CD4-positive, alpha-beta memory T cell (primary cell): ENCODE measurements at regions not wholly inside any gene's neighbourhood (a gene's known extent, or its start where the extent isn't known, plus 50 kb on each side); places are given as distances from the start of the nearest gene placed in this dataset.

Experiments
- CTCF ChIA-PET: fragments of 350-600 bp; sonication (Branson Sonifier 250); formaldehyde crosslinking; loops from one replicate; lab custom pipeline; 2021; ENCODE audit warnings: inconsistent platforms; ENCODE audit not compliant: partially characterized antibody; lab: Charles Lee
- POLR2A ChIA-PET: fragments of 350-600 bp; sonication (Branson Sonifier 250); formaldehyde crosslinking; loops from one replicate; lab custom pipeline; 2021; ENCODE audit not compliant: partially characterized antibody; lab: Charles Lee
- DNase-seq, 5 donors: peaks; one replicate each; pipeline versions ENCODE4 v3.0.0 to v3.0.0-alpha.2; 2020 to 2022; ENCODE audit warnings: mixed read lengths in 1 of 5
- H3K27ac ChIP-seq: one replicate; pipeline ENCODE4 v1.7.0; 2013; ENCODE audit warnings: low read depth, low read length
- H3K27me3 ChIP-seq: 2 replicates; pipeline ENCODE4 v1.7.0; 2013; ENCODE audit warnings: mild to moderate bottlenecking, low read length, moderate library complexity; ENCODE audit not compliant: insufficient read depth
- H3K36me3 ChIP-seq: 2 replicates; pipeline ENCODE4 v1.7.0; 2013; ENCODE audit warnings: mild to moderate bottlenecking, low read length, moderate library complexity; ENCODE audit not compliant: insufficient read depth
- H3K4me1 ChIP-seq: 2 replicates; pipeline ENCODE4 v1.7.0; 2013; ENCODE audit warnings: mild to moderate bottlenecking, low read length, moderate library complexity; ENCODE audit not compliant: insufficient read depth
- H3K4me3 ChIP-seq, 2 donors: one replicate each; pipeline ENCODE4 v1.7.0; 2013; ENCODE audit warnings: low read length in 2 of 2, mild to moderate bottlenecking in 1 of 2
- H3K9me3 ChIP-seq, 2 donors: one replicate each; pipeline ENCODE4 v1.7.0; 2013; ENCODE audit warnings: low read length in 2 of 2, control low read depth in 1 of 2; ENCODE audit not compliant: control insufficient read depth in 1 of 2
- H3K27ac Mint-ChIP-seq, 7 donors: one replicate each; pipeline ENCODE4 v1.8.0; 2020 to 2021; ENCODE audit warnings: mixed read lengths in 7 of 7, mild to moderate bottlenecking in 6 of 7, inconsistent platforms in 3 of 7, moderate library complexity in 3 of 7
- H3K27me3 Mint-ChIP-seq, 2 donors: one replicate each; pipeline ENCODE4 v1.8.0; 2020 to 2021; ENCODE audit warnings: mixed read lengths in 2 of 2
- H3K36me3 Mint-ChIP-seq, 2 donors: one replicate each; pipeline ENCODE4 v1.8.0; 2020 to 2021; ENCODE audit warnings: mixed read lengths in 2 of 2, inconsistent platforms in 1 of 2, mild to moderate bottlenecking in 1 of 2
- H3K4me1 Mint-ChIP-seq, 4 donors: one replicate each; pipeline ENCODE4 v1.8.0; 2020 to 2021; ENCODE audit warnings: mixed read lengths in 4 of 4, mild to moderate bottlenecking in 1 of 4
- H3K4me3 Mint-ChIP-seq, 8 donors: one replicate each; pipeline ENCODE4 v1.8.0; 2020 to 2021; ENCODE audit warnings: mixed read lengths in 8 of 8, mild to moderate bottlenecking in 7 of 8, moderate library complexity in 6 of 8, inconsistent platforms in 3 of 8
- H3K9me3 Mint-ChIP-seq, 8 donors: one replicate each; pipeline ENCODE4 v1.8.0; 2020 to 2021; ENCODE audit warnings: mixed read lengths in 8 of 8, mild to moderate bottlenecking in 5 of 8, inconsistent platforms in 3 of 8, moderate library complexity in 1 of 8
- intact Hi-C: fragments of 100-400 bp; cut with micrococcal nuclease; formaldehyde crosslinking; loops from one replicate; pipeline ENCODE4 v1.15.1; 2023

DNA sequence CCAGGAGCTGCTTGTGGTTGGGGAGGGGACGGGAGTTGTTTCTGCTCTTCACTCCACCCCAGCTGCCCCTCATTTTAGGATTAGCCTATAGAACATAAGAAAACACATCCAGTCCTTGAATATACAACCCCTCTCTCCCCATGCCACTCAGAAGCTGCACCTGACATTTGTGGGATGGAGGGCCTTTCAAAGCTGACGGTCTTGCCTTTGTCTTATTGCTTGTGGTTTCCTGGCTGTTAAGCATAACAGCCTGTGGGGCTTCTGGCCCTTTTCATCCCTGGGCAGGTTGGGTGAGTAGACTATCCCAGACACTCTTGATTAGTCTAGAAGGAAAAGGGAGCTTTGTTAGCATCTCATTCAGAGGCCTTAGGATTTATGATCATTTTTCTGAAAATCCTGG, 407.6 kb upstream of the BOD1L1 start:
- Mint-ChIP-seq H3K27me3 (no peaks in the 10 kb centered on the region), H3K4me3 (no peak overlapping the region)
- intact Hi-C loops = no loop called here

DNA sequence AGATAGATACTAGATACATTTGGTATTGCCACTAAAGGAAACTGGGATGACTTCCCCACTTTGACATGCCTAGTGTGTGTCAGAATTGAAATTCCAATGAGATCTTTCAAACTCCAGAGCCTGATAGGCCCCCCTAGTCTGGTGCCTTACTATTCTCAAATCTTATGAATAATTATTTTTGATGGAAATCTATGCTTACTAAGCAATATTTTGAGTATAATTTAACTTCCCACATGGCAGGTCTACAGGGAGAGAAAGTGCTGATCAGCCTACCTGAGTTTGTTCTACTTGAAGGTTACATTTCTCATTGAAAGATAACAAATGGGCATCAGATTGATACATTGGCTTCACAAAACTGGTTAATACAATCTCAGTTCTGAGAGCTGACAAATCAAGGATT, 415.7 kb upstream of the BOD1L1 start:
- Mint-ChIP-seq H3K27me3 (no peaks in the 10 kb centered on the region), H3K36me3 (no peaks in the 10 kb centered on the region), H3K9me3 (peaks cover 0 to 2% (median 0%) of the 10 kb centered on the region in 8 donors), H3K4me3 (no peak overlapping the region), H3K27ac (no peak overlapping the region), H3K4me1 (no peaks in the 10 kb centered on the region)
- H3K36me3 ChIP-seq = no peaks in the 10 kb centered on the region
- no peaks in the 10 kb centered on the region for H3K27me3 ChIP-seq
- no peak for DNase-seq
- no peaks in the 10 kb centered on the region for H3K4me1 ChIP-seq
- no peak overlapping the region for H3K4me3 ChIP-seq
- ChIA-PET POLR2A (no interaction called here), CTCF (no interaction called here)
- H3K27ac ChIP-seq = no peak overlapping the region
- intact Hi-C loops = no loop called here
- H3K9me3 ChIP-seq = no peaks in the 10 kb centered on the region

More for the DNA sequence above, 407.6 kb upstream of the BOD1L1 start:
- ChIA-PET POLR2A (no interaction called here), CTCF (no interaction called here)
- H3K27ac Mint-ChIP-seq = no peak overlapping the region
- Histone ChIP-seq H3K4me3 (no peak overlapping the region), H3K4me1 (no peaks in the 10 kb centered on the region), H3K27me3 (no peaks in the 10 kb centered on the region), H3K27ac (no peak overlapping the region), H3K9me3 (no peaks in the 10 kb centered on the region), H3K36me3 (no peaks in the 10 kb centered on the region)
- H3K4me1 Mint-ChIP-seq = no peaks in the 10 kb centered on the region
- DNase-seq = no peak
- peaks cover 0 to 5% (median 0%) of the 10 kb centered on the region in 8 donors for H3K9me3 Mint-ChIP-seq
- H3K36me3 Mint-ChIP-seq = no peaks in the 10 kb centered on the region

DNA sequence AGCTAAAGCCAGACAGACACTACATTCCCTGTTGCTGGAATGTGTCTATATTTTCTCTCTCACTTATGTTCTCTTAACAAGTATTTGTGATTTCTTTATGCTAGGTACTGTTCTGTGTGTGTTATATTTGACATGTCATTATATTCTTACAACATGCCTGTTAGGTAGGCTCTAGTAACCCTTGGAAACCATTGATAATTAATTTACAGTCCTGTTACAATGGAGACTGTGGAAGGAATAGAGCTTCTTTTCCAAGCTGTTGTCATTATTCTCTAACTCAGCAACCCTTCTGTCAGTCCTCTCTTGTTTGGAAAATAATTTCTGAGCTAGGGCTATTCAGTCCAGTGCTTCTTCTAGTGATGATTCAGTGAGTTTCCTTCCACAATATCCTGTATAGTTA, 419.1 kb upstream of the BOD1L1 start:
- no peaks in the 10 kb centered on the region for H3K27me3 ChIP-seq
- Mint-ChIP-seq H3K4me1 (no peaks in the 10 kb centered on the region), H3K27ac (no peak overlapping the region), H3K27me3 (no peaks in the 10 kb centered on the region), H3K4me3 (no peak overlapping the region), H3K9me3 (peaks cover 0 to 2% (median 0%) of the 10 kb centered on the region in 8 donors), H3K36me3 (no peaks in the 10 kb centered on the region)
- ChIA-PET POLR2A (no interaction called here), CTCF (no interaction called here)
- no peak for DNase-seq
- H3K27ac ChIP-seq = no peak overlapping the region
- intact Hi-C loops = no loop called here
- no peaks in the 10 kb centered on the region for H3K4me1 ChIP-seq
- H3K36me3 ChIP-seq = no peaks in the 10 kb centered on the region
- H3K4me3 ChIP-seq = no peak overlapping the region
- H3K9me3 ChIP-seq = no peaks in the 10 kb centered on the region

DNA sequence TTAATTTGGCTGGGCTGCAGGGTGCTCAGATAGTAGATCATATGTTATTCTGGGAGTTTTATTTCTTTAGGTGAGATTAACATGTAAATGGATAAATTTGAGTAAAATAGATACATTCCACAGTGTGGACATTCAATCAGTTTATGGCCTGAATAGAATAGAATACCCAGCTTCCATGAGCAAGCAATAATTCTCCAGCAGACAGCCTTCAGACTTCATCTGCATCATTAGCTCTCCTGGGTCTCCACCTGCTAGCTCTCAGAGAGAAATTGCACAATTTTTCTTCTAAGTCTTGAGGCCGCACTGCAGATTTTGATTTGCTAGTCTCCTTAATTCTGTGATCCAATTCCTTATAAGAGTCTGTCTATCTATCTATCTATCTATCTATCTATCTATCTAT, 420.3 kb upstream of the BOD1L1 start:
- CTCF ChIA-PET = no interaction called here
- no peaks in the 10 kb centered on the region for H3K4me1 ChIP-seq
- peaks cover 0 to 4% (median 0%) of the 10 kb centered on the region in 8 donors for H3K9me3 Mint-ChIP-seq
- DNase-seq = no peak
- intact Hi-C loops = no loop called here
- H3K4me3 ChIP-seq = no peak overlapping the region
- no peaks in the 10 kb centered on the region for H3K36me3 Mint-ChIP-seq
- H3K27ac ChIP-seq = no peak overlapping the region
- H3K9me3 ChIP-seq = no peaks in the 10 kb centered on the region
- H3K27me3 Mint-ChIP-seq = no peaks in the 10 kb centered on the region
- no peak overlapping the region for H3K4me3 Mint-ChIP-seq
- H3K27me3 ChIP-seq = no peaks in the 10 kb centered on the region
- H3K36me3 ChIP-seq = no peaks in the 10 kb centered on the region
- POLR2A ChIA-PET = no interaction called here
- H3K4me1 Mint-ChIP-seq = no peaks in the 10 kb centered on the region
- H3K27ac Mint-ChIP-seq = no peak overlapping the region

DNA sequence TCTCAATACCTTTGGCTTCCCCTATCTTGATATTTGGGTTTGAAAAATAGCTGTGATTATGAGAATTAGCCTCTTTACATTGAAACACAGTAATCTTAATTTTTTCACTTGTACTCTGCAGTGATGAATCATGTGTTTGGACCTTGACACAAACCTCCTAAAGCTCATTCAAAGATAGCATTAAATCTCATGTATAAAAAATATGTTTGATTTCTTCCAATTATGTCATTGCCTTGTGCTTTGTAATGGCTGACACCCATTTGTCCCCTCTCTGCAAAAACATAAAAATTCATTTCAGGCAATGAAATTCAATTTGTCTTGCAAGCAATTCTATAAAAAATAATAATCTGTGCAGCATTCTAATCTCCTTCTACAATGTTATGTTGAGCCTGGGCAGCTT, 422.4 kb upstream of the BOD1L1 start:
- Mint-ChIP-seq H3K36me3 (no peaks in the 10 kb centered on the region), H3K27ac (no peak overlapping the region), H3K4me3 (no peak overlapping the region), H3K4me1 (no peaks in the 10 kb centered on the region), H3K27me3 (no peaks in the 10 kb centered on the region), H3K9me3 (peaks cover 0 to 4% (median 0%) of the 10 kb centered on the region in 8 donors)
- Histone ChIP-seq H3K4me3 (no peak overlapping the region), H3K27me3 (no peaks in the 10 kb centered on the region), H3K36me3 (no peaks in the 10 kb centered on the region), H3K4me1 (no peaks in the 10 kb centered on the region), H3K9me3 (no peaks in the 10 kb centered on the region), H3K27ac (no peak overlapping the region)
- ChIA-PET CTCF (no interaction called here), POLR2A (no interaction called here)
- DNase-seq = no peak
- intact Hi-C loops = no loop called here

DNA sequence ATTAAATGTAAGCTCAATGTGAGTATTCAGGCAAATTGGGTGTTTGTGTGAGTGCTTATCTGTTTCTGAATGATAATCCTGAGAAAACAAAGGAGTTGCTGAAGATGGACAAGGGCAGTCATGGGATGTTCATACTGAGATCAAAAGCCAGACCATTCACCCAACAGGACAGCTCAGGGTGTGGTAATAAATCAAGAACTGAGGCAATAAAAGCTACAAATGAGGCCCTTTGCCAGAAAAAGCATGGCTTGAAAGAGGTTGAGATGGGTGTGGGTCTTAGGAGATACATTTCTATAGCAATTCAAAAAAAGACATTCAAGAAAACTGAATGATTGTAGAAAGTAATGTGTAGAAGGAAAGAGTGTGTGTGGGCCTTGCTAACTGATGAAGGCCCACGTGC, 425.8 kb upstream of the BOD1L1 start:
- CTCF ChIA-PET = no interaction called here
- Mint-ChIP-seq H3K4me3 (no peak overlapping the region), H3K27me3 (no peaks in the 10 kb centered on the region), H3K36me3 (no peaks in the 10 kb centered on the region), H3K4me1 (no peaks in the 10 kb centered on the region), H3K27ac (no peak overlapping the region), H3K9me3 (peaks cover 0 to 7% (median 0%) of the 10 kb centered on the region in 8 donors)
- no peak for DNase-seq
- Histone ChIP-seq H3K36me3 (no peaks in the 10 kb centered on the region), H3K27ac (no peak overlapping the region), H3K4me1 (no peaks in the 10 kb centered on the region), H3K9me3 (no peaks in the 10 kb centered on the region), H3K27me3 (no peaks in the 10 kb centered on the region), H3K4me3 (no peak overlapping the region)
- intact Hi-C loops = no loop called here
- POLR2A ChIA-PET = no interaction called here

DNA sequence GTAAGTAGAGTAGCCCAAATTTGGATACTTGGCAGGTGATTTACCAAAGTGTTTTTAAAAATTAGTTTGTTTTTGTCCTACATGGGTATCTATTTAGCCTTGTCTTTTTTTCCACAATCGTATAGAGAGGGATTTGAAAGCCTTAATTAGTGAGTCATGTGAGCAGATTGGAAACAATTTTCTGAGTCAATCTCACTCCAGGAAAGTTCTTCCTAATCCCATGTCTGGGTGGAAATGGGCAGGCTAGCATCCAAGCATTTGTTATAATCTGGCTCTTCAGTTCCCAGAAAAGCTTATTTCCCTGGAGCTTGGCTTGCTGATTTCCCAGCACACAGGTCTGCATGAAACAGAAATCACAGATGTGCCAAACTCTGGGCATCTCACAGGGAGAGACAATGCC, 426.9 kb upstream of the BOD1L1 start:
- CTCF ChIA-PET = no interaction called here

DNA sequence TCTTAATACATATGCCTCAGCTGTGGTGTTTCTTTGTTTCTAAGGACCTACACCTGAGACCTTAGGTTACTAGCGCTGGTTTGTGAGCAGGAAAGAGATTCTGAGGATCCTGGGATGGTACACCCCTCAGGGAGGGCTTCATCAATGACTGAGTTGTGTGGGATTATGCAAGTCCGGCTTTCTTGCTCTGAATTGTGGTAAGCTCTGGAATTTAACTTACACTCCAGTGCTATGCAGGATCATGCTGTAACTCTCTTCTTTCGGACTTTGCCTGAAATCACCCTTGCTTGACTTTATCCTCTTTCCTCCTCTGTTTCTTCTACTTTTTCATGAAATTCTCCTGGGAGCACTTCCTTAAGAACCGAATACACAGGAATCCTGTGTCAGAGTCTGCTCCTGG, 431.5 kb upstream of the BOD1L1 start:
- no peak for DNase-seq
- Mint-ChIP-seq H3K27me3 (no peaks in the 10 kb centered on the region), H3K36me3 (no peaks in the 10 kb centered on the region), H3K9me3 (peaks cover 0 to 7% (median 0%) of the 10 kb centered on the region in 8 donors), H3K4me1 (no peaks in the 10 kb centered on the region), H3K4me3 (no peak overlapping the region), H3K27ac (no peak overlapping the region)
- Histone ChIP-seq H3K36me3 (no peaks in the 10 kb centered on the region), H3K27me3 (no peaks in the 10 kb centered on the region), H3K4me3 (no peak overlapping the region), H3K27ac (no peak overlapping the region), H3K9me3 (no peaks in the 10 kb centered on the region), H3K4me1 (no peaks in the 10 kb centered on the region)
- CTCF ChIA-PET = no interaction called here
- POLR2A ChIA-PET = no interaction called here
- intact Hi-C loops = no loop called here

More for the DNA sequence above, 426.9 kb upstream of the BOD1L1 start:
- POLR2A ChIA-PET = no interaction called here
- no peaks in the 10 kb centered on the region for H3K27me3 ChIP-seq
- Mint-ChIP-seq H3K9me3 (peaks cover 0 to 7% (median 0%) of the 10 kb centered on the region in 8 donors), H3K27ac (no peak overlapping the region), H3K4me3 (no peak overlapping the region), H3K4me1 (no peaks in the 10 kb centered on the region), H3K27me3 (no peaks in the 10 kb centered on the region), H3K36me3 (no peaks in the 10 kb centered on the region)
- no peaks in the 10 kb centered on the region for H3K4me1 ChIP-seq
- DNase-seq = no peak
- H3K36me3 ChIP-seq = no peaks in the 10 kb centered on the region
- no peak overlapping the region for H3K27ac ChIP-seq
- no peaks in the 10 kb centered on the region for H3K9me3 ChIP-seq
- intact Hi-C loops = no loop called here
- no peak overlapping the region for H3K4me3 ChIP-seq
